NCI-H1092 (cell line): ENCODE measurements at regions not wholly inside any gene's neighbourhood (a gene's known extent, or its start where the extent isn't known, plus 50 kb on each side); places are given as distances from the start of the nearest gene placed in this dataset.
"Not testable (repeated sequence)": the region's sequence is repeated elsewhere in the genome, so short reads cannot be mapped to it uniquely, and the experiment has no call there.

Experiments
- DNase-seq: peaks from one replicate; lab custom pipeline; 2025; lab: John Stamatoyannopoulos, UW

- no peak for DNase-seq
These were observed 482.2 kb upstream of the SOX9 start for GRCh38 chr17:71638668-71639067.

- no peak for DNase-seq
These were observed 481.0 kb upstream of the SOX9 start for GRCh38 chr17:71639865-71640264.

GRCh38 chr17:71646890-71647289 lies 473.9 kb upstream of the SOX9 start:
- not testable (repeated sequence) for DNase-seq

GRCh38 chr17:71648342-71648741 lies 472.5 kb upstream of the SOX9 start:
- DNase-seq: not testable (repeated sequence)

DNA sequence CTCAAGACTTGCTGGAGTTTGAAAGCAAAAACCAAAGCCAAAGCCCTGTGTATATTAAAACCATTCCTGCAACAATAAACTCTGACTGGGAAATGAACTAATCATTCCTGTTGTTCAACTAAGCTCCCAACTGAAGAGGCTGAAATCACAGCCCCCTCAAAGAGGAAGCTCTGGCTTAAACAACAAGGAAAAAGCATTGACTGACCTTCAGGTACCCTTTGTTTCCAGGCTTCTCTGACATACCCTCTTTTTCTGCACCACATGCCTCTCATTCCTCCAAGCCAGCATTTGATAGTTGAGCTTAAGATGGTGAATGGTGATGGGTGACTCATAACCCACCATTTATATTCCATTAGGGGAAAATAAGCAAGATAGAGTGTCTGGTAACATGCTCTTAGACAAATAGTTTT lies 470.9 kb upstream of the SOX9 start:
- no peak for DNase-seq

DNA sequence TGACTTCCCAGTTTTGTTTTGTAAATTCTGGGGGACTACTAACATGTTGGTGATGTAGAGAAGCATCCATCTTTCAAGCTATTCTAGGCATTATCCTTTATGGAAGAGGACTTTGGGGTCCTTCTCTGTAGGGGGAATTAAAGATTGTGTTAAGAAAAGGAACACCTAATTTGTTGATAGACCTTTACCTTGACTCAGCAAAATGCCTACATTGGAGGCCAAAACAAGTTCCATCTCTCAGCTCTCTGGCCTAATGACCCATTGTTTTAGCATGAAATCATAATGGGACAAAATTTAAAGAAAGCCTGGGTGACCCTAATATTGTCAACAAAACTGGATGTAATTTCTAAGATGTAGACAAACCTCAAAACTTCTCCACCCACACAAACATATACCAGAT lies 465.3 kb upstream of the SOX9 start:
- no peak for DNase-seq

DNA sequence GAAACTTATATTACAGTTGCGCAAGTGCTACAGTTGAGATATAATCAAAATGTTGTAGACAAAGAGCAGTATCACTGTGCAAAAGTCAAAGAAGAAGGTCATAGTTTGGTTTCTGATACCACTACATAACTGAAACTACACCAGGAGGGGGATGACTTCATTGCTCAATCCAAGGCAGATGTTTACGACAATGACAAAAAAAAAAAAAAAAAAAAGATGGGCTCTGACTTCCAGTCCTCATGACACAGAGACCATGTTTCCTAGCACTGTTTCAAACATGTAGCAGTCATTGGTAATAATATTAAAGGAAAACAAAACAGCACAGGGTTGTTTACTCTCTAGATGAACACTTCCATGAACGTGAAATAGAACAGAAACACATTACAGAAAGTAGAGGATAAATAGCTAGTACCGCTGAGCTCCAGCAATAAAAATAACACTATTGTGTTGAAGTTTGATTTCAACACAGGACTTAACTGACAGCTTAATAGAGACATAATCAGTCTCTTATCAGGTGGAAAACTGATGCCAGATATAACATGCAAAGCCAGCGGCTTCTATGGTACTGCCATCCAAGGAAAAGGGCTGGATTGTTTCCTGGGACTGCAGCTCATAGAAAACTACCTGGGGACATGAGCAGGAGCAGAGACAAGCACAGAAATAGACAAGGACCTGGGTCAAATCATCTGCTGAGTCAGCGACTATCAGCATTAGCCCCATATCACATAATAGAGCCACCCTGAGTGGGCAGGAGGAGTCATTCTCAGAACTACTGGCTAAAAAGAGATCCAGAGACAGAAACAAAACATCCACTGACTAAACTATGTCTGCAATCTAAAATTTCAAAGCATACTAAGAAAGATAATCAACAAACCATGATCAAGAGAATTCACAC lies 463.6 kb upstream of the SOX9 start:
- no peak for DNase-seq

DNA sequence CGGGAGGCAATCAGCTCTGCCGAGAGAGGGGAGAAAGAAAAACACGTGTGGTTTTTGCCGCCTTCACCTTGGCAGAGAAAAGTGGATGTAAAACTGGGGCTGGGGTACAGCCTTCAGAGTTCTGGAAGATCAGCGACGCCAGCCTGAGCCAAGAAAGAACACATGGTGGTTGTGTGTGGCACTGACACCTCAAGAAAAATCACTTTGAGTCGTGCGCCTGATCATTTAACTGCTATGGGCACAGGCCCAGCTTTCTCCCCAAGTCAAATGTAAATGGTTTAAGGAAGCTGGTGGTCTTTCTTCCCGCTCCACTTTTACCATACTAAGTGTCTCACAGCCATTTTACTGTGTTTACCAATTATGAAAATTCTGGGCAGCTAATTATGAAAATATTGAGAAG lies 461.8 kb upstream of the SOX9 start:
- DNase-seq: no peak

GRCh38 chr17:71664861-71665260 lies 456.0 kb upstream of the SOX9 start:
- no peak for DNase-seq

DNA sequence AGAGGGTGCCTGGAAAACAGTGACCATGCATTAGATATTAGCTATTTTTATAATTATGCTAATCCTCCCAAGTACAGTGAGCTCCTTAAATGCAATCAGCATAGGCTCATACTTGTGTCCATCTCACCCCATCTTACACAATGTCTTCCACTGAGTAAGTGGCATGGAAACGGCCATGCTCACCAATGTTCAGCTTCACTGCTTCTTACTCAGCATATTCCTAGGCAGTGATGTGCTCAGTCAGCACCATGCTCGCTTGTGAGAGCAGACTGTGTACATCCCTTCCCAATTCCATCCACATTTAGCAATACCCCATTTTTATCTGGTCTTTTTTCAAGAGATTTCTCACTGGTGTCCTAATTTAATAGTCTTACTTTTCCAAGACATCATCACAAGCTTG lies 454.8 kb upstream of the SOX9 start:
- no peak for DNase-seq

GRCh38 chr17:71667661-71668060 lies 453.2 kb upstream of the SOX9 start:
- no peak for DNase-seq

- no peak for DNase-seq
These were observed 452.0 kb upstream of the SOX9 start for GRCh38 chr17:71668807-71669206.

DNA sequence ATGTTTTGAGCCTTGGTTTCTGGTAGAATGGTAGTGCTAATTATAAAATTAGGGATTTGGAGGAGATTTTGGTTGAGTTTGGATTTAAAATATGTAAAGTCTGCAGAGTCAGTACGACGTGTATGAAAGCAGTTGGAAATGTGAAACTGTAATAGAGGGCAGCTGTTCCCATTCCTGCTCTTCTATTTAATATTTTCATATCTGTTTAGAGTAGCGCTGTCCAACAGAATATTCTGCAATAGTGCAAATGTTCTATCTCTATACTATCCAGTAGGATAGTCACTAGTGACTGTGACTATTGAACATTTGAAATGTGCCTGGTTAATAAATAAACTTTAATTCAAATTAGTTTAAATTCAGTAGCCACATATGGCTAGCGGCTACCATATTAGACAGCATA lies 443.4 kb upstream of the SOX9 start:
- no peak for DNase-seq

DNA sequence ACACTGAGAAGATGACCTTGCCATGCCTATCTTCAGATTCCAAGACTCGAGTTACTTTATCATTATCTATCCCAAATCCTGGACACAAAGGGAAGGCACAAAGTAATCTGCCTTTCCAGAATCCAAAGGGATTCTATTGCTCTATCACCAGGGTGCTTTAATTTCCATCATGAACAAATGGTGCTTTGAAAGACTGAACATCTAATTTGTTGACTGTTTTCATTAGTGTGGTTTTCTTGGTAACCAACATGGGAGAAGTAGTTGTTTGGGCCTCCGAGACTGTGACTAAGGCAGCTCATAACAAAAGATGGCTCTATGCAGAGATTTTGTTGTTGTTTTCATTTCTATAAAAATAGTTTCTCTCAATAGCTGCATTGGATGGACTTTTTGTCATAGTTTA lies 441.0 kb upstream of the SOX9 start:
- DNase-seq: no peak

DNA sequence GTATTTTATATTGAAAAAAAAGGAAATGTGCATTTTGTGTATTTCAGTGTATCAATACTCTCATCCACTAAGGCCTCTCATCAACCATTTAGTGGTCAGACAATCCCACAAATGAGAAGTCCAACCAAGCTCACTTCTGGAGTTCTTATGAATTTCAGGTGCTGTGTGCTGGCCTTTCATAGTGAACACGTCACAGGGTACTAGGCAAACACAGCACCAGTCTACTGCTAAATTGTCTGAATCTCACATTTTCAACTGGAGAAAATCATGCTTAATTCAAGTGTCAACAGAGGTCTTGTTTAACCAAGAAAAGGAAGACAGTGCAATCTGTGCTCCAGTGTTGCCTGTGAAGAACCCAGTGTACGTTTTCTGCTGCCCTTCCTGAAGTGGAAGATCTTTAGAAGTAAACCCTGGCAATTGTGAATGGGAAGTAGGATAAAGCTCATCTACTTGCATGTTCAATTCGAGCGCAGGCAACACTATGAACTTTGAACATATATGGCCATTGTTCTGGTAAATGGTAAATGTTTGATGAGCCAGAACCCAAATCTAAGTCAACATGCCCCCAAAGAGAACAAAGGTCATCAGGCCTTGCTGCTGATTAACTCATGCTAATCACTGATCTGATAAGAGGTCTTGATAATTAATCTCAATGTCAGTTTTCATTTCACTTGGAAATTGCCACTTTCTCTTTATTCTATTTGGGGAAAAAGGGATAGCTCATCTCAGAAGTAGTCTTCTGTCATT lies 439.2 kb upstream of the SOX9 start:
- no peak for DNase-seq

DNA sequence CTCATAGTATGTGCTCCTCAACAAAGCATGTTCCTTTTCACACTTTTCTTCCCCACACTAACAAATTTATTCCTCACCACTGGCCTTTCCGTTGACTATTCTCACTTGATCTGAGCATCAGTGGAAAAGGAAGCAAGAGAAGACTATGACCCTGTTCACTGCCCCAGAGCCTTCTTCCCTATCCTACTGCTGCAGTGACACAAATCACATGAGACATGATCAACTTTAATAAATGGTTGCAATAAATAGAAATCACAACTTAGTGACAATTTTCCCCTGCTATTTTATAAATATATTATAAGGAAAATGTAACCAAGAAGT lies 438.7 kb upstream of the SOX9 start:
- no peak for DNase-seq

DNA sequence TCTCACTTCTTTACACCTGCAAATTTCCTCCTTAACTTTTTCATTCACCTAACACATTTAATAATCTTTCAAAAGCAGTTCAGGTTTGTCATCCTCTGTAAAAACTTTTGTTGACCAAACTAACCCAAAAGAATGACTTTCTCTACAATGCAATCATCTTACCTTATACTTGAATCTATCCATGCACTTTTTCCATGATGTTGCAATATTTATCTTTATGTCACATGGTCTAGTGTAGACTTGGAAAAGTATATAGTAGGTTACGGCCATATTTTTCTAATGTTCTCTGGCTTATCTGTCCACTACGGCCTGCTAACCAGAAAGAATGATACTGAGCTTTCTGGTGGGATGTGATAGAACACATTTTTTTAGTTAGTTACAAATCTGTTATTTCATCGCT lies 431.0 kb upstream of the SOX9 start:
- no peak for DNase-seq

GRCh38 chr17:71699907-71700306 lies 420.9 kb upstream of the SOX9 start:
- no peak for DNase-seq

DNA sequence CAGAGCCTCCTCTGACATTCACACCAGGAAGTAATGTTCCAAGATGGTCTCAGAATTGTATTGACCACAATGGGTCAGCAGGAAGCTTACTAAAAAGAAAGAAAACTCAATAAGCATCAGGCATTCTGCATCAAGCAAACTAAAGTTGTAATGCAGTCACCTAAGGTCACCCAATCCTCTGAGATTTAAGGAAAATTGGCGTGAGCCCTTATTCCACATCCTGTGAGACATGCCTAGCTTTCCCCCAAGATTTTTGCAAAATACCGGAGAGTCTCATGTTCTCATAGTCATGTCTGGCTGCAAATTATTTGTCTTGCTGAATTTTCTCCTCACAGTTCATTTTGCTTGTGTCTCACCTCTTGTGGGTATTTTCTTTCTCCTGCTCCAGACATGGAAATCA lies 417.1 kb upstream of the SOX9 start:
- no peak for DNase-seq

GRCh38 chr17:71709271-71709890 lies 411.4 kb upstream of the SOX9 start:
- DNase-seq: no peak

DNA sequence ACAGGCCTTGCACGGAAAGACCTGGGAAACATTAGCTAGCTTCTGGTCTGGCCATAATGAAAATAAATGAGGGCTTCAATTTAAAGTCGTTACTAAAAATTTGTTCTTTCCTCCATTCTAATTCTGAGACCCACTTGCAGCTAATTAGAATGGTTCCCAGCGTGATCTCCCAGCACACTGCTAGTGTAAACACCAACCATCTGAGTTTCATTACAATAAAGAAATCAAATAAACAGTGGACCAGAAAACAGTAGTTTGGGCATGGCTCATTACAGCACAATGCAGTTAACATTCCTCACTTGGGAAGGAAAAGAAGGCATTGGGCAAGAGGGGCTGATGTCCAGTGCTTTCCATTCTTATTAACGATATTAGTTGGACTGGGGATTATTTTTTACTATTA lies 410.9 kb upstream of the SOX9 start:
- peak; percentile 11 for DNase-seq

DNA sequence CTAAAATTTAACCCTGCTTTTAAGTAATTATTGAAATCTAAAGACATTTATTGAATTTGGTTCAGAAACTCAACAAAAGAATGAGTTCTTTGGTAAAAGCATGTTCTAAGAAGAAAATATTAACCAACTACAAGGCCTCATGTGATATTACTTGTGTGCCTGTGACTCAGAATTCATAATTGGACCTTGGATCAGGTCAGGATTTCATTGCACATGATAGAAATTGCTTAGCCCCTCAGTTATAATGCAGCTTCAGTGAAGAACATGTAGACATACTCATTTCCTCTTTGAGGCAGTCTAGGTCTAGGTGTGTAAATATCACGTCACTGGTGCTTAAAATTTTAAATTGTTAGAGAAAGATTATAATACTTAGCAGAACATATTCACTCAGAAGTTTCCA lies 410.0 kb upstream of the SOX9 start:
- DNase-seq: no peak

GRCh38 chr17:71713846-71714245 lies 407.0 kb upstream of the SOX9 start:
- DNase-seq: no peak
